NCI-H1930 (cell line): ENCODE measurements at regions not wholly inside any gene's neighbourhood (a gene's known extent, or its start where the extent isn't known, plus 50 kb on each side); places are given as distances from the start of the nearest gene placed in this dataset.
"Not testable (repeated sequence)": the region's sequence is repeated elsewhere in the genome, so short reads cannot be mapped to it uniquely, and the experiment has no call there.

Source experiments
- DNase-seq, 2 experiments: peaks; one replicate each; lab custom pipeline; 2025; lab: John Stamatoyannopoulos, UW

- DNase-seq, result no peak
Observed at GRCh38 chr21:38614558-38614957, 116.3 kb upstream of the ERG start.

DNA sequence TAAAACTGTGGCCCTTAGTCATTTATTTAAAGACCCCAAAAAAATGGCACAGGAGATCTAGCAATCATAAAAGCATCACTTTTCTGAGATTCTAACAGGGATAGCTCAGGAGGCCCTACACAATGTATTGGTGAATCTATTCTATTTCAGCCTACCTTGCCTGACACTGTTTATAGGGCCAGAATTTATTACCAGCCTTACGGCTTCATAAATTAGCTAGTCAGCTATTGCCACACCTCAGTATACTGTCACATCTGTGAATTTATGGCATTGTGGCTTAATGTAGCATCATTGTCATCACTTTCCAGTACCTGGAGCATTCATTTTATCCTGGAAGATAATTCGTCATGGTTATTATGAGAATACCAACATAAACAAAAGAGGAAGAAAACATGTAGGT is 121.2 kb upstream of the ERG start:
- no peak for DNase-seq

- DNase-seq, result no peak
Observed at GRCh38 chr21:38619992-38620479, 121.8 kb upstream of the ERG start.

DNA sequence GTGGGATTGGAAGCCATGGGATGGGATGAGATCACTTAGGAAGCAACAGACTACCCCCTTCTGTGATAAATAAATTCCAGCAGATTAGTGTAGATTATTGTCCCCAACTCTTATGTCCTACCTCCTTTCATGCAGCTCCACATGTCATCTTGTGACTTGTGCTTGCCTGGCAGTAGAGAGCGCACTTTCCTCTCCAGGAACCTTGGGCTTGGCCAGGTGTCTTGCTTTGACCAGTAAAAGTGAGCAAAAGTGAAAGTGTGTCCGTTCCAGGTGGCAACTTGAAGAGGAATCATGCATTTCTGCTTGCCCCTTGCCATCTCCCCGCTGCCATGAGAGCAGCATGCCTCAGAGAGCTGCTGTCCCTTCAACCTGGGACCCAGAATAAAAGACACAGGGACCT is 122.9 kb upstream of the ERG start:
- no peak for DNase-seq

GRCh38 chr21:38622081-38622826 is 124.0 kb upstream of the ERG start:
- DNase-seq, result no peak

- DNase-seq, result no peak
Observed at GRCh38 chr21:38622827-38623209, 124.5 kb upstream of the ERG start.

- DNase-seq, result no peak
Observed at GRCh38 chr21:38623552-38623951, 125.3 kb upstream of the ERG start.

- DNase-seq, result no peak
Observed at GRCh38 chr21:38625000-38625399, 126.7 kb upstream of the ERG start.

- DNase-seq, result no peak
Observed at GRCh38 chr21:38626306-38626705, 128.0 kb upstream of the ERG start.

DNA sequence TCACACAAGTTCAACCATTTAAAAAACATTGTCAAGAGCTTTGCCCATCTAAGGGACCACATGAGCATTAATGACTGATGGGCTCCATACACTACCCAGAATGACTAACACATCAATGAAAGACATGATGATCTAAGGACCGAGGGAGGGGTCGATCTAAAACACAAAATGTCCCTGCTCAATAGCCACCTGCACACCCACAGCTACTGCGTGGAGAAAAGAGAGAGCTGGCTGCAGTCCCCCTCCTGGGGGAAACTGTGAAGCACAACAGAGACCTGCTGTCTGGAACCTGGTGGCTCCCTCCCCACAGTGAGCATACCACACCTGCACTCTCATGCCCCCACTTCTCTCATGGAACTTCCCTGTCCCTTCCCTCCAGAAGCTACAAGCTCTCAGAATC is 130.1 kb upstream of the ERG start:
- DNase-seq, result no peak

DNA sequence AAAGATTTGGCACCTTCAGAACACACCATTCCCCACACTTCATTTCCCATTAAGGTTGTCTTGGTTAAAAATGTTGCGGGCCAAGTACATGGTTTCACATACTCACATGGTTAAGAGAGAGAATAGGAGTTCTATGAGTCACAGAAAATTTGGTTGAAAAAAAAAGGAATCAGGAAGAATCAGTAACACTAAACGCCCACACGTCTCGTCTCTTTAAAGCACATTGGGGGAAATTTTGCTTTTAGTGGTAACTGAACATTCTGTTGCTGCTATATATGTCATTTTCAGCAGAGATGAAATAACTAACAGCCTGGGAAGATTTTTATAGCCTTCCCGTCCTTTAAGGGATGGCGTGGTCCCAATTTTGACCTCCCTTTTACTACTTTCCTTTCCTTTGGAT is 132.9 kb upstream of the ERG start:
- DNase-seq, result no peak

GRCh38 chr21:38631676-38632075 is 133.4 kb upstream of the ERG start:
- DNase-seq, result no peak

DNA sequence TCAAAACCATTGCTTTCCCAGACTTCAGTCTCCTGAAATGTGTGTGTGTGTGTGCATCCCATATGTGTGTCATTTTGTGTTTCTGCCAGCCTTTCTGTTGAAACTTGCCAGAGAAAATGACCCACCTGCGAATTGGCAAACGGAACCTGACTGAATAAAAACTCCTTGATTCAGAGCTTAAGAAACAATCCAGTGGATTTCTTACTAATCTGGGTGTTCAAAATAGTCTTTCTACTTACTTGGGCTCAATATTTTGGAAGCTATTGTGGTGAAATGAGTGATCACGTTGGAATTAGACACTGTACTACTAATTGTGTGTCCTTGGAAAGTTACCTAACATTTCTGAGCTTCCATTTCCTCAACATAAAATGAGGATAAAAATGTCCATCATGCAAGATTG is 138.9 kb upstream of the ERG start:
- no peak for DNase-seq

DNA sequence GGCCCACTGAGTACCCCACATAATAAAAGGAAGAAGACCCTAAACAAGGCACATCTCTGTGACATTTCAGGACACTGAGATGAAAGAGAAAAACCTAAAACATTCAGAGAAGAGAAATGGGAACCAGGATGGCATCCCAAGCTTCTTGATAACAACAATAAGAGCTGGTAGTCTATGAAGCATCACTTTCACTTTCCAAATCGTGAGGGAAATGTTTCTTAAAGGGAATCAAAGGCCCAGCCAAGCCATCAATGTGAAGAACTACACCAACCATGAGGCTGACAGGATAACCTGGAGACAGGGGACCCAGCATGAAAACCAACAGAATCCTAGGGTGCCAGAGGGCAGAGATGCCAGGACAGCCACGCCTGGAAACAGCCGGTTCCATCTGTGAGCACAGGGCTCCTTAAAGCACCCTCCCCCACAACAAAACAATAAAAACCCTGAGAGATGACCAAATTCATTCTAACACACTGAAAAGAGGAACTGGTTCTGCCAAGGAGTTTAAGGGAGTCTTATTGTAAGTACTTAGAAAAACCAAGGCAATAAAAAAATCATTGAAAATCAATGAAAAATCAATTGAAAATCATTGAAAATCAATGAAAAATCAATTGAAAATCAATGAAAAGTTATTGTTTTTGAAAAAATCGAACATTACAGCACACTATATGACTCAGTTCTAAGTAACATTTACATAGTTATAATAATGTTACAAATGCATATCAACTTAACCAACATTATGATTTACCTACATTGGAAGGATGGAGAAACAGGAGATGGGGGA is 141.5 kb upstream of the ERG start:
- DNase-seq, result no peak

GRCh38 chr21:38640355-38640742 is 142.1 kb upstream of the ERG start:
- DNase-seq, result not testable (repeated sequence)

DNA sequence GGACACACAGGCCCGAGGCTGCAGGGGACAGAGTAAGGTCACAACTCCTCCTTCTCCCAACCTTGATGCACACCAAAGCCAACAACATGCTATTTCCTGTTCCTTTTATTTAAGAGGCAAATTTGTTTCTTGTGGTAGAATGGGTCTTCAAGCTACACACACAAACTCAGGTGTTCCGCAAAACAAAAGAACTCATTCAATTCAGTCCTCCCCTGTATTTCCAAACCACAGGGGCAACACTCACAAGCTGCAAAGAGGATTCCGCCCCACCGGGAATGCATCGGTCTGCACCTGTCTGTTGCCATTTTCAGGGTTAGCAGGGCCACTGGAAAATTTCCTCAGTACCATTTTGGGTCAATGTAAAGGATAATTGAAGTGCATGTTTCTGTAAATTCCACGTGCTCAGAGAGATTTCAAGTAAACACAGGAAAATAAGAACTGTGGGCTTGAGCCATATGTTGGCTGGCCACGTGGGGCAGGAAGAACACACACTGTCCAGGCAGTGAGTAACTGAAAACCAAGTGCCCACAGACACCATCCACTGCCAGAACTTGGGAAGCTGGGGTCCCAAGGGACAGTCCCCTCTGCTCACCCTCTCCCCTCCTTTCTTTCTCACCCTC is 145.2 kb upstream of the ERG start:
- DNase-seq, result no peak

- DNase-seq, result no peak
Observed at GRCh38 chr21:38645282-38645681, 147.0 kb upstream of the ERG start.

GRCh38 chr21:38646213-38646837 is 148.0 kb upstream of the ERG start:
- DNase-seq, result no peak

DNA sequence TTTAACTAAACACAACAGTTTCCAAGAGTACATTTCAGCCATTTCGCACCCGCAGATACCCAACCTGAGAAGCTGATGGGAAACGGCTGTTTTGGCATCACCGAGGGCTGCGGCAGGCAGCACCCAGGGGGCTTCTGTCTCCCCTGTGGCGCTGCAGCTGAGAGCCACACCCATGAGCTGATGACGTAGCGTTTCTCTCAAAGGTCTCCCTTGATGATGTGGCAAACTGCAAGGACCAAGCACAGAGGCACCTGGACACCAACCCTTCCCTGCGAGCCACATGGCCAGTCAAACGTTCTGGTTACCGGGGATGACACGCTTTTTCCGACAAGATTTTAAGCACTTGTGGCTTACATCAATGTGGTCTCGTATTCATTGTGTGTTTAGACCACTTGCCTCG is 150.8 kb upstream of the ERG start:
- no peak for DNase-seq

DNA sequence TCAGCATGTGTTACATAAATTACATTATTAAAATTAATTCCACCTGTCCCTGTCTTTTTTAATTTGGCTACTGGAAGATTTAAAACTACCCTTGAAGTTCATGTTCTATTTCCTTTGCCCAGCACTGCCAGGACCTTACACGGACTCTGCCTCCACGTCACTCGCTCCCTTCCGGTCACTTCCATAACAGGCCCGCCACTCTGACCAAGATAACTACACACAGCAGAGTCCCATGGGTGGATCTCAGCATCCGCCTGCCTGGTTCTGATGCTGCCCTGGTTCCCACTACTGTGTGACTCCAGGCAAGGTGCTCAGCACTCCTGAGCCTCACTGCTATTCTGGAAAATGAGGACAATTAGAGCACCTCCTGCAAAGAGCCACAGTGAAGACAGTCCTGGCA is 153.3 kb upstream of the ERG start:
- DNase-seq, result no peak

- DNase-seq, result no peak
Observed at GRCh38 chr21:38652396-38652795, 153.3 kb upstream of the ETS2 start.

DNA sequence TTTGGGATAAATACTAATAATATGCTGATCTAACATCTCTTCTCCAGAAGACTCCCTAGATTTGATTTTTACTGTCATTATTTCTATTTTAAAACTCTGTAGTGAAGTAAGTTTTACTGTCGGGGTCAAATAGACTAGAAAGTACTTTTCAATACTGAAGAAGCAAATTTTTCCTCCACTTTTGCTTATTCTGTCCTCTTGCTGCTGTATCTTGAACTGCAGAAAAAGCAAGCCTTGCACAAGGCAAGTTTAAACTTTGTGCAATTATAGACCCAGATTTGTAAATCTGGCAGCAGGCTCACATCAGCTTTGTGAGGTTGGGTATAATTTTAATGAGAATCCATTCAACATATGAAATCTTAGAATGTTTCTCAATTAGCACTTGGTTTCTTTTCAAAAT is 151.1 kb upstream of the ETS2 start:
- DNase-seq, result no peak

DNA sequence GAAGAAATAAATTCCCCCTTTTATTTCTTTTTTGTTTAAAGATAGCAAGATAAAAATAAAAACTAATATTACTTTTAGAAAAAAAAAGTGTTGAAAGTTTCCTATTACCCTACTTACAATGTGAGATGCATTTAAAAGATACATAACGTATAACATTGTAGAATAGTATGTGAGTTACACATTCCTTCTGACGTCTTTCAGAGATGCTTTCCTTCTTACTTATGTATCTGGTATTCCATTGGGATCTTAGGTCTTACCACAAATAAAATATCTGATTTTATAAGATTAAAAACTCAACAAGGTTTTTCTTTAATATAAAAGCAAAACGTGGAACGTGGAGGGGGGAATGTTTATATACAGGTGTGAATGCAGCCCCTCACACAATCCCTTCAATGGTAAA is 147.2 kb upstream of the ETS2 start:
- no peak for DNase-seq
